Sciatic nerve (tissue), 2 donors: ENCODE measurements at regions not wholly inside any gene's neighbourhood (a gene's known extent, or its start where the extent isn't known, plus 50 kb on each side); places are given as distances from the start of the nearest gene placed in this dataset.

Source experiments
- ATAC-seq: fragments of 200-7000 bp; cut with Tn5 transposase; one replicate; pipeline ENCODE4 v1.9.1; 2020; ENCODE audit warnings: mild to moderate bottlenecking, moderate library complexity
- DNase-seq: peaks from one replicate; pipeline ENCODE4 v3.0.0-alpha.2; 2020; ENCODE audit warnings: low spot score
- intact Hi-C: fragments of 100-400 bp; cut with DNase I; formaldehyde crosslinking; loops from one replicate; pipeline ENCODE4 v1.14.2; 2022
- donor health status: DM: no; HTN: no; CAD: no.
- donor health status: DM: no; HTN: no; CAD: no.

- DNase-seq (no peak), ATAC-seq (no peak)
- intact Hi-C loops, result no loop called here
These were observed 836.4 kb downstream of the TBC1D22A start for GRCh38 chr22:47598864-47599263.

DNA sequence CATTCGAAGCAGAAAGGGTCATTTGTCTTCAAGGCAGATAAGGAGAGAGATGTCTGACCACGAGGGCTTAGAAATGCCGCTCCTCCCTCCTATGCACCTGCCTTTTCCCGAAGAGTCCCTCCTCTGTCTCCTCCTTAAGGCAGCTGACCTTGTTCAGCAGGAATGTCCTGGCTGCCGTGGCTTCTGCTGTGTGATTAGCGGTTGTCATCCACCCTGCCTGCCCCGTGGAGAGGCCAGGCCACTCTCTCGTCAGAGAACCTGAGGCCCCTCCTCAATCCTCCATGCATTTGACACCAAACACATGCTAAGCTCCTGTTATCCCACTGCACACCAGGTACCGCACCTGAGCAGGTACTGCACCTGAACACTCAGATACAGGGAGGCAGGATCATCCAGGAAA is 834.6 kb downstream of the TBC1D22A start:
- ATAC-seq, result no peak
- no peak for DNase-seq
- intact Hi-C loops, result no loop called here

DNA sequence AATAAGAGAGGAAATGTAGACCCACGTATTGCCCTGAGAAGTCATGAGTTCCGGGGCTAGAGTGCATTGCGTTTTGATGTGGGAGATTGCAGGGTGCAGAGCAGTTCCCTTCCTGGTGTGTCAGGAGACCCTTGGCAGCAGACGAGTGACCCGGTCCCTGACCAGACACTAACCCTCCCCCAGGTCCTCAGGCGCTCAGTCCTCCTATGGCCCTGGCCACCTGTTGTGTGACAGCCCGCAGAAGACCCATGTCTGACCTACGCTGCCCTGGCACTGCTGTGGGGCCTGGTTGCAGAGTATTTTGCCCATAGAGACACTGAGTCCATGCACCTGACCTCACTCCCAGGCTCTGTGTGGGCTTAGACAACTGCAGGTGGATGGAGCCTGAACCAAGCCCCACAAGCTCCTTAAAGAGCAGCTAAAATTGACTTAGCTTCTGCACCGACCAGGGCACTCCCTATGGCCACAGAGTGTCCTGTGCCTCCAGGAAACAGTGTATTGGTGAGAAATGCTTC is 833.8 kb downstream of the TBC1D22A start:
- intact Hi-C loops, result no loop called here
- ATAC-seq (no peak), DNase-seq (no peak)

GRCh38 chr22:47594836-47595521 is 832.5 kb downstream of the TBC1D22A start:
- no peak for DNase-seq
- ATAC-seq, result no peak
- intact Hi-C loops, result no loop called here

- DNase-seq, result no peak
- intact Hi-C loops, result no loop called here
These were observed 831.5 kb downstream of the TBC1D22A start for GRCh38 chr22:47593911-47594311.

DNA sequence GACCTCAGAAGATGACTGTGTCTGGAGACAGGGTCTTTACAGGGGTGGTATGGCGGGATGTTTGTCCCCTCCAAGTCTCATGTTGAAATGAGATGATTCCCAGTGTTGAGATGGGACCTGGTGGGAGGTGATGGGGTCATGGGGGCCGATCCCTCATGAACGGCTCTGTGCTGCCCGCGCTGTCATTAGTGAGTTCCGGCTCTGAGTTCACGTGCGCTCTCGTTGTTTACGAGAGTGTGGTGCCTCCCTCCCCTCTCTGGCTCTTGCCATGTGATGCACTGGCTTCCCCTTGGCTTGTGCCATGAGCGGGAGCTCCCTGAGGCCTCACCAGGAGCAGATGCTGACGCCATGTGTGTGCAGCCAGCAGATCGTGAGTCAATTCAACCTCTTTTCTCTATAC is 830.8 kb downstream of the TBC1D22A start:
- ATAC-seq (no peak), DNase-seq (no peak)
- intact Hi-C loops, result no loop called here

More at GRCh38 chr22:47593911-47594311, 831.5 kb downstream of the TBC1D22A start:
- ATAC-seq, result no peak

DNA sequence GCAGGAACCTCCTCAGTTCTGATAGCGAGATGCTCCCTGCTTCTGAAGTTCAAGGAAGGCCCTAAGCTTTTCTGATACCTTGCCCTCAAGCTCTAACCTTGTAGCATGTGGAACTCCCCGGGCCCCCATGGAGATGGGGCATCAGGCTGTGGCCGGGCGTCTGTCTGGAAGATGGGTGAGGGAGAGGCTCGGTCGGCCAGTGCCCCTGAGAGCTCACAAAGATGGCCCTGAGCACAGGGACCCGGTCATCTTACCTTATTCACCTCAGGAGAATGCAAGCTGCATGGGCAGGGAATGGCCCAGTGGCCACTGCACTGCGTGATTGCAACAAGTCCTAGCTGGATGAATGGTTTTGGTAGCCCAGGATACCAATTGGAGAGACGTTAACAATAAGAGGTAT is 830.3 kb downstream of the TBC1D22A start:
- intact Hi-C loops, result no loop called here
- DNase-seq, result no peak

GRCh38 chr22:47591709-47592108 is 829.3 kb downstream of the TBC1D22A start:
- DNase-seq (no peak), ATAC-seq (no peak)
- intact Hi-C loops, result no loop called here

More for the DNA sequence above, 830.3 kb downstream of the TBC1D22A start:
- ATAC-seq, result no peak

DNA sequence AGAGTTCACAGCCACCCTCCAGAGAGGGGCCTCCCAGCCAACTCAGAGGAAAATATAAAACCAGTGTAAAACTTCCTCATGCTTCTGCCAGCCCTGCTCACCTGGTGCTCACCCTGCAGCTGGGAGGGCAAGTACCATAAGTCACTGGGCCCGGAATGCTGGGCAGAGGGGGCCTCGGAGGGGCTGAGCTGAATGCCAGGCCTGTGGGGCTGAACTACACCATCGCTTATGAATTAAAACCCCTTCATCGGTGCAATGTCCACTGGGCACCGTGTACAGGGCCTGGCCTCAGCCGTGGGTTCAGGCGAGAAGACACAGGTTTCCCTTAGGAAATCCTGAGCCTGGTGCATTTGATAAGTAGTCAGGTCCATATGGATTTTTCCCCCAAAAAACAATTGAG is 828.6 kb downstream of the TBC1D22A start:
- intact Hi-C loops, result no loop called here
- ATAC-seq (no peak), DNase-seq (no peak)

- ATAC-seq, result no peak
- intact Hi-C loops, result no loop called here
- no peak for DNase-seq
These were observed 827.1 kb downstream of the TBC1D22A start for GRCh38 chr22:47589271-47590250.

DNA sequence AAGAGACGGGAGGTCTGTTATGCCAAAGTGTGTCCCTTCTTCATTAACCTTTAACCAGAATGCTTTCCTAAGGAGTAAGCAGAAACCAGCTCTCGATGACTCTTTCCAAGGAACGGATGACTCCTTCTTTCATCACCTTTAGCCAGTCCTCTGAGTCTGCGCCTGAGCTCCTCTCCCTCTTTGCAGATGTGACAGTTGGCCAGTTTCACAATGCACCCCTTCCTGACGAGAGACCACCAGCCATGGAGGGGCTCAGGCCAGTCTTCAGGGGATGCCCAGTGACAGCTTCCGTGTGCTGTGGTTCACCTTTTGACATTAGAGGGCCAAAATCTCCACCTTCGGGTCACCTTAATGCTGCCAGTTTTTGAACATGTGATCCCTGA is 826.1 kb downstream of the TBC1D22A start:
- DNase-seq (no peak), ATAC-seq (no peak)
- intact Hi-C loops, result no loop called here

- ATAC-seq (no peak), DNase-seq (no peak)
- intact Hi-C loops, result no loop called here
These were observed 825.6 kb downstream of the TBC1D22A start for GRCh38 chr22:47587861-47588577.

GRCh38 chr22:47587361-47587760 is 824.9 kb downstream of the TBC1D22A start:
- DNase-seq (no peak), ATAC-seq (no peak)
- intact Hi-C loops, result no loop called here

DNA sequence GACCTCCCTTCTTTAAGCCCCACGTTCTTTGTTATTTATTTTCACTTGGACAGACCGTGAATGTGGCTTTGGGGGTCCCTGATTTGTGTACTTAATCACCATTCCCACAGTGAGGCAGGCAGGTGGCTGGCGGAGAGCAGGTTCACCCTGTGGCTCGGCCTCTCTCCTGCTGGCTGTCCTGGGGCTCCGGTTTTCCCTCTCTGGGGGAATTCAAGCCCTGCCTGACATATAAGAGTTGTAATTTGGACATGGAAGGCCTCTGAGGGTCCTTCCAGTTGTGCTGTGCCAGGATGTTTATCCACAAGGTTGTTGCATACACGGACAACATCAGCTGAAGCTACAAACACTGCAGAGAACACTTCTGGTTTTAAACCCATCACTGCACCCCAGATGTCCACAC is 824.5 kb downstream of the TBC1D22A start:
- intact Hi-C loops, result no loop called here
- no peak for DNase-seq
- ATAC-seq, result no peak

- intact Hi-C loops, result no loop called here
- DNase-seq (no peak), ATAC-seq (no peak)
These were observed 823.6 kb downstream of the TBC1D22A start for GRCh38 chr22:47586038-47586437.

GRCh38 chr22:47583959-47584562 is 821.6 kb downstream of the TBC1D22A start:
- ATAC-seq (no peak), DNase-seq (no peak)
- intact Hi-C loops, result no loop called here

DNA sequence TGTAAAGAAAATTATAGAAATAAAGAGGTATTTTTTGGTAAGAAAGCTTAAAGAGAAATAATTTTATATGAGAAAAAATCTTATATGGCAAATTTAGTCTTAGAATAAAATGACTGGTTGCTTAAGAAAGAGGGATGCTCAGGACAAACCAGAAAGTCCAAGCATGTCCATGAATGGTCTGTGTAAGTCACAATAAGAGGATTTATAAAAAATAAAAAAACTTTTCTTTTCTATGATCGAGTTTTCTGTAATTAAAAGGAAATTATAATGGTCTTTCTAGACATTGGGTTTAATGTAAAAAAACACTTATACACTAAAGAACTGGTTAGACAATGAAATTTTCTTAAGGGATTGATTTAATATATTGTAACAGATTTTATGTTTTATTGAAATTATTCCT is 819.6 kb downstream of the TBC1D22A start:
- DNase-seq (no peak), ATAC-seq (no peak)
- intact Hi-C loops, result no loop called here

GRCh38 chr22:47580121-47580520 is 817.7 kb downstream of the TBC1D22A start:
- intact Hi-C loops, result no loop called here
- DNase-seq, result no peak
- no peak for ATAC-seq

GRCh38 chr22:47576908-47577307 is 814.5 kb downstream of the TBC1D22A start:
- ATAC-seq, result no peak
- intact Hi-C loops, result no loop called here

More at GRCh38 chr22:47576908-47577307, 814.5 kb downstream of the TBC1D22A start:
- no peak for DNase-seq
